IMR-90 (cell line): ENCODE measurements at regions not wholly inside any gene's neighbourhood (a gene's known extent, or its start where the extent isn't known, plus 50 kb on each side); places are given as distances from the start of the nearest gene placed in this dataset.

ENCODE experiments used
- ATAC-seq: fragments of 200-7000 bp; cut with Tn5 transposase; 2 replicates; pipeline ENCODE4 v1.9.1; 2020; ENCODE audit warnings: low read depth, mild to moderate bottlenecking, moderate library complexity
- BruUV-seq: library from RNA; stranded (reverse); fragments of 400-500 nt; replicated peaks from 2 replicates; lab custom pipeline; 2021; lab: Mats Ljungman, UMichigan
- CTCF ChIA-PET: fragments of 300-600 bp; formaldehyde crosslinking; extraction: SDS; loops from one replicate; lab custom pipeline; 2021; ENCODE audit warnings: antibody characterized with exemption; lab: Yijun Ruan, JAX
- POLR2A ChIA-PET: fragments of 300-600 bp; sonication (Branson Sonifier 250); formaldehyde crosslinking; loops from one replicate; lab custom pipeline; 2022; ENCODE audit warnings: antibody characterized with exemption; ENCODE audit not compliant: unreplicated experiment; lab: Charles Lee
- DNase-seq: peaks from one replicate; pipeline ENCODE4 v3.0.0; 2013
- H2AFZ ChIP-seq: replicated peaks from 2 replicates; pipeline ENCODE3; 2013; ENCODE audit warnings: low read length, mild to moderate bottlenecking; ENCODE audit not compliant: poor library complexity
- H2AK5ac ChIP-seq: 2 replicates; pipeline ENCODE4 v1.6.1; 2013; ENCODE audit warnings: low read depth, low read length, inconsistent platforms
- H2AK9ac ChIP-seq: replicated peaks from 2 replicates; pipeline ENCODE3; 2013; ENCODE audit warnings: mild to moderate bottlenecking, low read depth, low read length, moderate library complexity; ENCODE audit not compliant: poor library complexity
- H2BK120ac ChIP-seq: 2 replicates; pipeline ENCODE4 v1.6.1; 2013; ENCODE audit warnings: low read depth, low read length, inconsistent platforms
- H2BK15ac ChIP-seq: 3 replicates; pipeline ENCODE4 v1.6.1; 2013; ENCODE audit warnings: low read depth, low read length, inconsistent platforms
- H2BK20ac ChIP-seq: 2 replicates; pipeline ENCODE4 v1.6.1; 2013; ENCODE audit warnings: low read depth, mild to moderate bottlenecking, inconsistent platforms, low read length, moderate library complexity
- H2BK5ac ChIP-seq: 2 replicates; pipeline ENCODE4 v1.6.1; 2013; ENCODE audit warnings: mild to moderate bottlenecking, low read depth, low read length, inconsistent platforms; ENCODE audit not compliant: poor library complexity, severe bottlenecking
- H3K14ac ChIP-seq: replicated peaks from 2 replicates; pipeline ENCODE4 v1.6.1; 2013; ENCODE audit warnings: low read depth, low read length, inconsistent platforms
- H3K18ac ChIP-seq: 2 replicates; pipeline ENCODE4 v1.6.1; 2013; ENCODE audit warnings: low read depth, low read length, control low read depth
- H3K23ac ChIP-seq: 2 replicates; pipeline ENCODE4 v1.6.1; 2013; ENCODE audit warnings: low read depth, low read length, inconsistent platforms
- H3K27ac ChIP-seq: 2 replicates; pipeline ENCODE4 v1.5.1; 2013; ENCODE audit warnings: mild to moderate bottlenecking, control low read depth, low read length; ENCODE audit not compliant: insufficient read depth
- H3K27me3 ChIP-seq: 2 replicates; pipeline ENCODE4 v1.6.1; 2013; ENCODE audit warnings: low read length; ENCODE audit not compliant: control insufficient read depth, insufficient read depth
- H3K36me3 ChIP-seq: 2 replicates; pipeline ENCODE4 v1.6.1; 2013; ENCODE audit warnings: low read length, mixed read lengths; ENCODE audit not compliant: control insufficient read depth, insufficient read depth
- H3K4ac ChIP-seq: 2 replicates; pipeline ENCODE4 v1.6.1; 2013; ENCODE audit warnings: low read depth, low read length, inconsistent platforms
- H3K4me1 ChIP-seq: 2 replicates; pipeline ENCODE4 v1.6.1; 2013; ENCODE audit warnings: low read length, mixed read lengths; ENCODE audit not compliant: control insufficient read depth, insufficient read depth
- H3K4me2 ChIP-seq: 2 replicates; pipeline ENCODE4 v1.6.1; 2013; ENCODE audit warnings: low read depth, mild to moderate bottlenecking, control low read depth, low read length, moderate library complexity
- H3K4me3 ChIP-seq: 2 replicates; pipeline ENCODE4 v1.5.1; 2013; ENCODE audit warnings: low read depth, mild to moderate bottlenecking, control low read depth, low read length, moderate library complexity; ENCODE audit not compliant: insufficient read depth
- H3K56ac ChIP-seq: 2 replicates; pipeline ENCODE4 v1.6.1; 2013; ENCODE audit warnings: low read length, inconsistent platforms; ENCODE audit not compliant: insufficient read depth; ENCODE audit errors: extremely low read depth
- H3K79me1 ChIP-seq, 2 experiments: 2 replicates each; pipeline ENCODE4 v1.6.1; 2013; ENCODE audit warnings: low read length in 2 of 2, inconsistent platforms in 1 of 2, low read depth in 1 of 2
- H3K9ac ChIP-seq: 2 replicates; pipeline ENCODE4 v1.6.1; 2013; ENCODE audit warnings: low read depth, low read length, control low read depth
- H3K9me1 ChIP-seq: 2 replicates; pipeline ENCODE4 v1.6.1; 2013; ENCODE audit warnings: low read length, inconsistent platforms; ENCODE audit not compliant: insufficient read depth
- H3K9me3 ChIP-seq: 2 replicates; pipeline ENCODE4 v1.6.1; 2013; ENCODE audit warnings: low read length; ENCODE audit not compliant: control insufficient read depth, insufficient read depth
- H4K20me1 ChIP-seq: 2 replicates; pipeline ENCODE4 v1.6.1; 2013; ENCODE audit warnings: low read length, inconsistent platforms; ENCODE audit not compliant: insufficient read depth
- H4K5ac ChIP-seq: 2 replicates; pipeline ENCODE4 v1.6.1; 2013; ENCODE audit warnings: mild to moderate bottlenecking, low read depth, low read length, control low read depth
- H4K8ac ChIP-seq, 2 experiments: 2 replicates each; pipeline ENCODE4 v1.6.1; 2013; ENCODE audit warnings: low read depth in 2 of 2, low read length in 2 of 2, control low read depth in 1 of 2, inconsistent platforms in 1 of 2
- H4K91ac ChIP-seq: 2 replicates; pipeline ENCODE4 v1.6.1; 2013; ENCODE audit warnings: low read depth, low read length, inconsistent platforms; ENCODE audit not compliant: insufficient read depth
- CEBPB ChIP-seq: IDR thresholded peaks from 2 replicates; pipeline ENCODE4 v1.6.1; 2012; ENCODE audit warnings: low read depth, low read length, improper control_type of control experiment
- CTCF ChIP-seq: conservative IDR thresholded peaks from 2 replicates; pipeline ENCODE4 v1.5.1; 2012; ENCODE audit warnings: mild to moderate bottlenecking, low read depth, low read length, improper control_type of control experiment
- WGBS, 2 experiments: methylation state at CpG; one replicate each; pipeline versions ENCODE4 v1.1.5 to v1.1.7; 2013; ENCODE audit warnings: missing lambda C conversion rate in 2 of 2; ENCODE audit not compliant: insufficient read length in 1 of 2; ENCODE audit errors: extremely low coverage in 2 of 2; 5-methylcytosine and 5-hydroxymethylcytosine counted together
- dilution Hi-C: fragments of 300-500 bp; cut with HindIII; formaldehyde crosslinking; loops from one replicate; pipeline ENCODE4 v1.14.3; 2018; ENCODE audit warnings: low sequenced_read_pairs; ENCODE audit not compliant: unreplicated experiment
- in situ Hi-C: fragments of 300-500 bp; cut with MboI; formaldehyde crosslinking; loops from 3 replicates; pipeline ENCODE4 v1.14.3; 2019; ENCODE audit warnings: low sequenced_read_pairs, inconsistent platforms, mixed read lengths
- intact Hi-C: fragments of 100-400 bp; cut with micrococcal nuclease; formaldehyde crosslinking; loops from 2 replicates; pipeline ENCODE4 v1.10.0; 2022

GRCh38 chr5:29994519-29994918 is 1199.0 kb upstream of the CDH6 start:
- no peak overlapping the region for H3K27ac ChIP-seq
- H3K18ac ChIP-seq: no peak overlapping the region
- no peak overlapping the region for H4K8ac ChIP-seq
- peak; percentile 32; the same call in 1 of the 2 replicates for TF ChIP-seq CEBPB
- no peak for TF ChIP-seq CTCF
- H3K14ac ChIP-seq: no peak overlapping the region
- no peak overlapping the region for H3K9ac ChIP-seq
- H4K5ac ChIP-seq: no peak overlapping the region
- POLR2A ChIA-PET: no interaction called here
- H3K27me3 ChIP-seq: no peaks in the 10 kb centered on the region
- H3K23ac ChIP-seq: no peak overlapping the region
- no peaks in the 10 kb centered on the region for H3K9me1 ChIP-seq
- dilution Hi-C loops: no loop called here
- ATAC-seq (no peak), DNase-seq (no peak)
- no TSS peak for BruUV-seq
- no peak overlapping the region for H2BK15ac ChIP-seq
- CTCF ChIA-PET: interaction anchor here (0.5 kb wide), 1 partner anchor 151 kb away, joined by 3 read pairs; no protein-coding TSS in a partner anchor
- no peaks in the 10 kb centered on the region for H3K79me1 ChIP-seq
- no peak overlapping the region for H2BK20ac ChIP-seq
- in situ Hi-C loops: no loop called here
- no peak overlapping the region for H3K4ac ChIP-seq
- H3K4me1 ChIP-seq: no peaks in the 10 kb centered on the region
- H3K36me3 ChIP-seq: no peaks in the 10 kb centered on the region
- H4K20me1 ChIP-seq: no peaks in the 10 kb centered on the region
- H2AK9ac ChIP-seq: no peak overlapping the region
- no peak overlapping the region for H2BK5ac ChIP-seq
- H3K9me3 ChIP-seq: no peaks in the 10 kb centered on the region
- H3K4me3 ChIP-seq: no peak overlapping the region
- no peak overlapping the region for H2BK120ac ChIP-seq
- intact Hi-C loops: no loop called here
- WGBS, 2 experiments: no CpG with 5 or more reads among the region's 3 CpGs
- H2AK5ac ChIP-seq: no peak overlapping the region
- no peak overlapping the region for H3K56ac ChIP-seq
- H4K91ac ChIP-seq: no peak overlapping the region
- H3K4me2 ChIP-seq: no peak overlapping the region
- H2AFZ ChIP-seq: no peak overlapping the region
